H1 (cell line): ENCODE measurements at regions not wholly inside any gene's neighbourhood (a gene's known extent, or its start where the extent isn't known, plus 50 kb on each side); places are given as distances from the start of the nearest gene placed in this dataset.

Source experiments
- CEBPB ChIP-seq: IDR thresholded peaks from 2 replicates; pipeline ENCODE4 v1.6.1; 2012; ENCODE audit warnings: low read depth, low read length
- CHD1 ChIP-seq: IDR thresholded peaks from 2 replicates; pipeline ENCODE4 v1.6.1; 2012; ENCODE audit warnings: low read depth, low read length, improper control_type of control experiment
- EP300 ChIP-seq, 2 experiments: IDR thresholded peaks; 1 replicate in 1 of 2; 2 replicates in 1 of 2; pipeline ENCODE4 v1.6.1; 2011 to 2012; ENCODE audit warnings: low read depth in 2 of 2, low read length in 2 of 2, mild to moderate bottlenecking in 2 of 2, borderline replicate concordance in 1 of 2, inconsistent platforms in 1 of 2, moderate library complexity in 1 of 2
- MAFK ChIP-seq: IDR thresholded peaks from 2 replicates; pipeline ENCODE4 v1.6.1; 2012; ENCODE audit warnings: low read depth, mild to moderate bottlenecking, improper control_type of control experiment, low read length
- TF ChIP-seq, protein P1 (sequence below): IDR thresholded peaks from 2 replicates; pipeline ENCODE4 v1.6.1; 2012; ENCODE audit warnings: low read length, inconsistent platforms

DNA sequence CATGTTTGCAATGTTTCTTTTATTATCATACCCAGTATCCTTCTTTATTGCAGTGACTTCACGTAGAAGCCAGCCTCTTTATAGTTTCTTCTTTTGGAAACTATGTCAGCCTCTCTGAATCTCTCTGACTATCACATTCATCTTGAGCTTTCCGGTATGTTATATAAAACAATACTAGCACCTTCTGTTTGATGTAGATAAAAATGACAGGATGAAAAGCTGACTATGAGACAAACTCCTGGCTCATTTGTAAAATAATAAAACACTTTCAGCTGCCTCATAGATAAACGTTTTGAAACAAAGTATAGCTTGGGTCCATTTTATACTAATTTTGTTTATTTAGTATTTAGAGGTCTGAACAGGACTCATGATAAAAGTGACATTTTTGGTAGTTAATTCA, 1145.4 kb upstream of the NUDT12 start (continued):
- no peak for TF ChIP-seq EP300 (IDR thresholded peaks at IDR 0.05; ENCODE audit: borderline replicate concordance in 1 of 2, low read depth in 2 of 2, low read length in 2 of 2)
- TF ChIP-seq MAFK = no peak
- no peak for TF ChIP-seq CHD1
- no peak for TF ChIP-seq CEBPB
- TF ChIP-seq, protein P1, sequence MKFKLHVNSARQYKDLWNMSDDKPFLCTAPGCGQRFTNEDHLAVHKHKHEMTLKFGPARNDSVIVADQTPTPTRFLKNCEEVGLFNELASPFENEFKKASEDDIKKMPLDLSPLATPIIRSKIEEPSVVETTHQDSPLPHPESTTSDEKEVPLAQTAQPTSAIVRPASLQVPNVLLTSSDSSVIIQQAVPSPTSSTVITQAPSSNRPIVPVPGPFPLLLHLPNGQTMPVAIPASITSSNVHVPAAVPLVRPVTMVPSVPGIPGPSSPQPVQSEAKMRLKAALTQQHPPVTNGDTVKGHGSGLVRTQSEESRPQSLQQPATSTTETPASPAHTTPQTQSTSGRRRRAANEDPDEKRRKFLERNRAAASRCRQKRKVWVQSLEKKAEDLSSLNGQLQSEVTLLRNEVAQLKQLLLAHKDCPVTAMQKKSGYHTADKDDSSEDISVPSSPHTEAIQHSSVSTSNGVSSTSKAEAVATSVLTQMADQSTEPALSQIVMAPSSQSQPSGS = no peak
